GM23338 (cell line): ENCODE measurements at regions not wholly inside any gene's neighbourhood (a gene's known extent, or its start where the extent isn't known, plus 50 kb on each side); places are given as distances from the start of the nearest gene placed in this dataset.

Experiments
- ATAC-seq: fragments of 200-7000 bp; cut with Tn5 transposase; 3 replicates; pipeline ENCODE4 v1.9.1; 2020
- DNase-seq: peaks from one replicate; pipeline ENCODE4 v3.0.0-alpha.2; 2015; ENCODE audit warnings: low spot score
- H2AFZ ChIP-seq: fragments of 200-600 bp; sonication (generic); 2 replicates; pipeline ENCODE4 v1.8.0; 2016; ENCODE audit warnings: antibody characterized with exemption, mild to moderate bottlenecking, moderate library complexity
- H3F3A ChIP-seq: fragments of 200-600 bp; sonication (generic); replicated peaks from 2 replicates; pipeline ENCODE4 v1.8.0; 2017; ENCODE audit warnings: antibody characterized with exemption, mixed run types, low read depth
- H3K27ac ChIP-seq: fragments of 200-600 bp; sonication (generic); 2 replicates; pipeline ENCODE4 v1.6.1; 2016; ENCODE audit warnings: low read depth
- H3K27me3 ChIP-seq: fragments of 200-600 bp; sonication (generic); 2 replicates; pipeline ENCODE4 v1.8.0; 2016; ENCODE audit warnings: mild to moderate bottlenecking, mixed run types, moderate library complexity; ENCODE audit not compliant: insufficient read depth
- H3K36me3 ChIP-seq: fragments of 200-600 bp; sonication (generic); 2 replicates; pipeline ENCODE4 v1.8.0; 2016; ENCODE audit warnings: mild to moderate bottlenecking; ENCODE audit not compliant: insufficient read depth
- H3K4me1 ChIP-seq: fragments of 200-600 bp; sonication (generic); 2 replicates; pipeline ENCODE4 v1.8.0; 2016; ENCODE audit warnings: mild to moderate bottlenecking, moderate library complexity; ENCODE audit not compliant: insufficient read depth
- H3K4me2 ChIP-seq: fragments of 200-600 bp; sonication (generic); 2 replicates; pipeline ENCODE4 v1.7.1; 2017; ENCODE audit warnings: mixed run types
- H3K4me3 ChIP-seq: fragments of 200-600 bp; sonication (generic); 2 replicates; pipeline ENCODE4 v1.6.1; 2016; ENCODE audit warnings: mixed run types
- H3K79me2 ChIP-seq: fragments of 200-600 bp; sonication (generic); replicated peaks from 2 replicates; pipeline ENCODE4 v1.8.0; 2017; ENCODE audit warnings: mild to moderate bottlenecking; ENCODE audit not compliant: insufficient read depth
- H3K9me2 ChIP-seq: fragments of 200-600 bp; sonication (generic); 2 replicates; pipeline ENCODE4 v1.8.0; 2017; ENCODE audit not compliant: insufficient read depth
- H4K20me1 ChIP-seq: fragments of 200-600 bp; sonication (generic); replicated peaks from 2 replicates; pipeline ENCODE4 v1.8.0; 2017; ENCODE audit warnings: mild to moderate bottlenecking; ENCODE audit not compliant: insufficient read depth
- H3K27ac Mint-ChIP-seq: 2 replicates; pipeline ENCODE4 v1.8.0; 2020; ENCODE audit warnings: inconsistent platforms, mild to moderate bottlenecking, moderate library complexity, mixed read lengths
- H3K27me3 Mint-ChIP-seq: 3 replicates; pipeline ENCODE4 v1.8.0; 2022; ENCODE audit warnings: low read depth, mild to moderate bottlenecking, moderate library complexity, mixed read lengths, inconsistent platforms; ENCODE audit not compliant: insufficient read depth, poor library complexity
- H3K36me3 Mint-ChIP-seq: 3 replicates; pipeline ENCODE4 v1.8.0; 2021; ENCODE audit warnings: low read depth, mild to moderate bottlenecking, inconsistent platforms, moderate library complexity, mixed read lengths
- H3K4me1 Mint-ChIP-seq: 3 replicates; pipeline ENCODE4 v1.8.0; 2020; ENCODE audit warnings: mild to moderate bottlenecking, inconsistent platforms, mixed read lengths
- H3K4me3 Mint-ChIP-seq: 3 replicates; pipeline ENCODE4 v1.8.0; 2021; ENCODE audit warnings: moderate library complexity, mild to moderate bottlenecking, inconsistent platforms, mixed read lengths
- H3K9me3 Mint-ChIP-seq: 3 replicates; pipeline ENCODE4 v1.8.0; 2020; ENCODE audit warnings: moderate library complexity, mild to moderate bottlenecking, inconsistent platforms, mixed read lengths
- CREB1 ChIP-seq: fragments of 250-450 bp; sonication (Bioruptor Pico); IDR thresholded peaks from 2 replicates; pipeline ENCODE4 v1.5.0; 2020; ENCODE audit warnings: low read depth, mild to moderate bottlenecking, moderate library complexity
- CTCF ChIP-seq, 2 experiments: fragments of 200-600 bp in 1 of 2; sonication (generic) in 1 of 2; conservative IDR thresholded peaks; 2 replicates each; pipeline versions ENCODE4 v1.5.1 to v1.6.1; 2016 to 2017; ENCODE audit warnings: antibody characterized with exemption in 2 of 2, low read depth in 2 of 2, mild to moderate bottlenecking in 2 of 2, moderate library complexity in 1 of 2
- ETS1 ChIP-seq: IDR thresholded peaks from 2 replicates; pipeline ENCODE4 v1.6.1; 2016; ENCODE audit warnings: antibody characterized with exemption
- EZH2 ChIP-seq: fragments of 200-600 bp; sonication (generic); IDR thresholded peaks from one replicate; pipeline ENCODE4 v1.8.0; 2017; ENCODE audit warnings: antibody characterized with exemption, mild to moderate bottlenecking, low read depth; ENCODE audit not compliant: unreplicated experiment
- EZH2phosphoT487 ChIP-seq: fragments of 200-600 bp; sonication (generic); IDR thresholded peaks from one replicate; pipeline ENCODE4 v1.8.1; 2018; ENCODE audit warnings: antibody characterized with exemption; ENCODE audit not compliant: unreplicated experiment
- JUNB ChIP-seq: IDR thresholded peaks from one replicate; pipeline ENCODE4 v1.6.1; 2016; ENCODE audit warnings: antibody characterized with exemption; ENCODE audit not compliant: unreplicated experiment
- NANOG ChIP-seq: IDR thresholded peaks from 2 replicates; pipeline ENCODE4 v1.6.1; 2016; ENCODE audit warnings: antibody characterized with exemption, borderline replicate concordance
- STAT1 ChIP-seq: IDR thresholded peaks from one replicate; pipeline ENCODE4 v1.6.1; 2016; ENCODE audit warnings: antibody characterized with exemption; ENCODE audit not compliant: unreplicated experiment
- ZNF114 ChIP-seq: fragments of 250-450 bp; sonication (Bioruptor Pico); IDR thresholded peaks from 2 replicates; pipeline ENCODE4 v1.5.0; 2020; ENCODE audit warnings: mild to moderate bottlenecking, moderate library complexity
- ZNF331 ChIP-seq: fragments of 250-450 bp; sonication (Bioruptor Pico); IDR thresholded peaks from 2 replicates; pipeline ENCODE4 v1.5.0; 2020; ENCODE audit warnings: low read depth, mild to moderate bottlenecking, moderate library complexity
- ZNF462 ChIP-seq: fragments of 250-450 bp; sonication (Bioruptor Pico); IDR thresholded peaks from 2 replicates; pipeline ENCODE4 v1.5.0; 2020; ENCODE audit warnings: mild to moderate bottlenecking, moderate library complexity

- TF ChIP-seq NANOG (no peak), EZH2 (no peak)
These were observed 1491.8 kb downstream of the NCAM2 start (continued) for GRCh38 chr21:22490049-22490448.

- no peak for TF ChIP-seq ZNF114 (CRISPR knock-in tag)
- no peak for TF ChIP-seq JUNB
- TF ChIP-seq CREB1 (CRISPR knock-in tag): no peak
- H3K9me2 ChIP-seq: no peaks in the 10 kb centered on the region
- peaks cover 10% of the 10 kb centered on the region for H3K9me3 Mint-ChIP-seq
- no peak overlapping the region for H3K27ac Mint-ChIP-seq
- no peaks in the 10 kb centered on the region for H3K36me3 ChIP-seq
- H3K36me3 Mint-ChIP-seq: peaks cover 4% of the 10 kb centered on the region; the same call in 2 of the 3 replicates
- H3K27me3 Mint-ChIP-seq: peaks cover 2% of the 10 kb centered on the region
- no peaks in the 10 kb centered on the region for H3K4me1 ChIP-seq
- H3K4me3 ChIP-seq: no peak overlapping the region
- no peaks in the 10 kb centered on the region for H4K20me1 ChIP-seq
- H2AFZ ChIP-seq: no peak overlapping the region
- no peak for ATAC-seq
- no peaks in the 10 kb centered on the region for H3F3A ChIP-seq
- no peaks in the 10 kb centered on the region for H3K79me2 ChIP-seq
- DNase-seq: no peak
- H3K4me2 ChIP-seq: no peak overlapping the region
- H3K4me3 Mint-ChIP-seq: no peak overlapping the region
- H3K27ac ChIP-seq: no peak overlapping the region
- H3K4me1 Mint-ChIP-seq: peaks cover 8% of the 10 kb centered on the region; the same call in 2 of the 3 replicates
- H3K27me3 ChIP-seq: no peaks in the 10 kb centered on the region
These were observed 1518.0 kb downstream of the NCAM2 start for GRCh38 chr21:22516230-22516629.

- Histone ChIP-seq H3K79me2 (no peaks in the 10 kb centered on the region), H3K27me3 (no peaks in the 10 kb centered on the region), H3K9me2 (peaks cover 5% of the 10 kb centered on the region; the same call in 1 of the 2 replicates), H3K4me2 (no peak overlapping the region), H4K20me1 (no peaks in the 10 kb centered on the region), H2AFZ (no peak overlapping the region), H3F3A (no peaks in the 10 kb centered on the region), H3K36me3 (no peaks in the 10 kb centered on the region), H3K4me3 (no peak overlapping the region), H3K27ac (no peak overlapping the region), H3K4me1 (no peaks in the 10 kb centered on the region)
- H3K4me1 Mint-ChIP-seq: no peaks in the 10 kb centered on the region
- H3K27ac Mint-ChIP-seq: no peak overlapping the region
- no peak overlapping the region for H3K4me3 Mint-ChIP-seq
- TF ChIP-seq JUNB (no peak), ETS1 (no peak), ZNF331 (CRISPR knock-in tag) (no peak), CREB1 (CRISPR knock-in tag) (no peak), EZH2phosphoT487 (no peak), ZNF462 (CRISPR knock-in tag) (no peak), NANOG (no peak), ZNF114 (CRISPR knock-in tag) (no peak), CTCF (conservative IDR thresholded peaks at IDR 0.05; ENCODE audit: low read depth in 2 of 2) (no peak), EZH2 (no peak), STAT1 (no peak)
- ATAC-seq (no peak), DNase-seq (no peak)
- peaks cover 38% of the 10 kb centered on the region for H3K9me3 Mint-ChIP-seq
- peaks cover 3% of the 10 kb centered on the region for H3K27me3 Mint-ChIP-seq
- peaks cover 25% of the 10 kb centered on the region for H3K36me3 Mint-ChIP-seq
These were observed 1537.4 kb downstream of the NCAM2 start for GRCh38 chr21:22535630-22536029.
